Fibroblast of skin of right biceps (primary cell): ENCODE measurements at regions not wholly inside any gene's neighbourhood (a gene's known extent, or its start where the extent isn't known, plus 50 kb on each side); places are given as distances from the start of the nearest gene placed in this dataset.

Experiments
- DNase-seq: peaks from one replicate; pipeline ENCODE4 v3.0.0-alpha.2; 2013

- no peak for DNase-seq
Measured at GRCh38 chr4:24476282-24476681, 108.1 kb downstream of the DHX15 start.

GRCh38 chr4:24475756-24476155 lies 108.6 kb downstream of the DHX15 start:
- no peak for DNase-seq

GRCh38 chr4:24473309-24473721 lies 111.0 kb downstream of the DHX15 start:
- DNase-seq: peak; percentile 40

GRCh38 chr4:24472514-24473308 lies 111.6 kb downstream of the DHX15 start:
- DNase-seq: peak; percentile 78

- DNase-seq: no peak
Measured at GRCh38 chr4:24472161-24472510, 112.2 kb downstream of the DHX15 start.

GRCh38 chr4:24471486-24472160 lies 112.7 kb downstream of the DHX15 start:
- DNase-seq: no peak

GRCh38 chr4:24470666-24471485 lies 113.5 kb downstream of the DHX15 start:
- peak; percentile 57 for DNase-seq

- no peak for DNase-seq
Measured at GRCh38 chr4:24468071-24468470, 116.3 kb downstream of the DHX15 start.

GRCh38 chr4:24464566-24464965 lies 119.8 kb downstream of the DHX15 start:
- no peak for DNase-seq

- DNase-seq: no peak
Measured at GRCh38 chr4:24456431-24456830, 127.9 kb downstream of the DHX15 start.

- DNase-seq: no peak
Measured at GRCh38 chr4:24453951-24454350, 130.4 kb downstream of the DHX15 start.

GRCh38 chr4:24451870-24452269 lies 132.5 kb downstream of the DHX15 start:
- DNase-seq: no peak

GRCh38 chr4:24443200-24443599 lies 141.2 kb downstream of the DHX15 start:
- DNase-seq: no peak

- no peak for DNase-seq
Measured at GRCh38 chr4:24440765-24441164, 143.6 kb downstream of the DHX15 start.

GRCh38 chr4:24434241-24434640 lies 150.1 kb downstream of the DHX15 start:
- DNase-seq: no peak

- no peak for DNase-seq
Measured at GRCh38 chr4:24433515-24434214, 150.7 kb downstream of the DHX15 start.

- no peak for DNase-seq
Measured at GRCh38 chr4:24428850-24429249, 155.5 kb downstream of the DHX15 start.

GRCh38 chr4:24426557-24426956 lies 157.8 kb downstream of the DHX15 start:
- no peak for DNase-seq

- DNase-seq: no peak
Measured at GRCh38 chr4:24425863-24426262, 158.5 kb downstream of the DHX15 start.

- no peak for DNase-seq
Measured at GRCh38 chr4:24423670-24424069, 160.7 kb downstream of the DHX15 start.

- no peak for DNase-seq
Measured at GRCh38 chr4:24422644-24423043, 161.7 kb downstream of the DHX15 start.

- peak; percentile 66 for DNase-seq
Measured at GRCh38 chr4:24419181-24420034, 164.9 kb downstream of the DHX15 start.
